ENCODE measurements at regions not wholly inside any gene's neighbourhood (a gene's known extent, or its start where the extent isn't known, plus 50 kb on each side); places are given as distances from the start of the nearest gene placed in this dataset.

DNA sequence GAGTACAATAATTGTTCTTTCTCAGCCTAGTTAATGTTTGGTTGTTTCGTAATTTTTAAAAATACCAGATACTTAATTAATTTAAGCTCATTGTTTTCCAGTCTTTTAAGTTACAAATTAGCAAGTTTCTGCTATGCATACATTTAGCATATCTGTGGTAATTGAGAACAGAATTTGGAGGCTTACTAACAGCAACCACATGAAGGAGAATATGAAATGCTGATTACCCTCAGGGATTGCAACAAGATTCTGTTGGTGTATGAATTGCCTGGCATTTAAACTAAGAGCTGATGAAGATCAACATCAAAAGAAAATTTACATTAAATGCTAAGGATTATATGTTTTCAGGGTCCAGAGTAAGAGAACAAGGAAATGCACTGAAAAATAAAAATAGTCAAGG, 580.0 kb upstream of the INTU start:
- no peak for DNase-seq (ENCODE audit: low read depth, low spot score)
- POLR2A ChIA-PET, result no interaction called here
- TF ChIP-seq POLR2A (IDR thresholded peaks at IDR 0.05; ENCODE audit: low read depth, low read length) (no peak), FOS (IDR thresholded peaks at IDR 0.05; ENCODE audit: borderline replicate concordance, insufficient read depth, low read length) (no peak), JUN (IDR thresholded peaks at IDR 0.05; ENCODE audit: borderline replicate concordance, insufficient read depth, insufficient read length, low read depth) (no peak)
- no peaks in the 10 kb centered on the region for H3K27me3 ChIP-seq (ENCODE audit: control insufficient read depth in 2 of 2, insufficient read depth in 2 of 2, low read length in 2 of 2)
- no peaks in the 10 kb centered on the region for H4K20me1 ChIP-seq (replicated peaks; ENCODE audit: control insufficient read depth, extremely low read depth, insufficient read depth, low read length)
- CTCF ChIA-PET, result interaction anchor here (1.0 kb wide), 1 partner anchor 76 kb away, joined by 3 read pairs; no protein-coding TSS in a partner anchor
- no peak overlapping the region for H3K4me2 ChIP-seq (ENCODE audit: insufficient read depth, low read length)
- intact Hi-C loops (cut with micrococcal nuclease) (no loop called here), dilution Hi-C loops (cut with MboI; ENCODE audit: extremely low pct_ligation_motif_present, low sequenced_read_pairs) (no loop called here)
- no peak for FAIRE-seq
- no peak overlapping the region for H3K27ac ChIP-seq (ENCODE audit: insufficient read depth, low read depth, low read length)
- no peaks in the 10 kb centered on the region for H3K79me2 ChIP-seq (ENCODE audit: control insufficient read depth, insufficient read depth, low read length)
- no peak overlapping the region for H3K4me3 ChIP-seq (replicated peaks in 1 of 3; ENCODE audit: insufficient read depth in 1 of 3, low read depth in 1 of 3, low read length in 3 of 3)
- H2AFZ ChIP-seq (ENCODE audit: low read depth, low read length), result no peak overlapping the region
- H3K4me1 ChIP-seq (ENCODE audit: control insufficient read depth, extremely low read depth, insufficient read depth, low read length), result no peaks in the 10 kb centered on the region
- no peaks in the 10 kb centered on the region for H3K36me3 ChIP-seq (ENCODE audit: control insufficient read depth in 2 of 2, extremely low read depth in 1 of 2, insufficient read depth in 2 of 2, low read length in 2 of 2)
- no peaks in the 10 kb centered on the region for H3K9me1 ChIP-seq (replicated peaks; ENCODE audit: control insufficient read depth, extremely low read depth, insufficient read depth, low read length)
- no TSS peak for BruUV-seq (replicated peaks)
- H3K9ac ChIP-seq (replicated peaks; ENCODE audit: extremely low read depth, insufficient read depth, low read length), result no peak overlapping the region
- H3K9me3 ChIP-seq (replicated peaks; ENCODE audit: control insufficient read depth, insufficient read depth, low read length), result peaks cover 11% of the 10 kb centered on the region

DNA sequence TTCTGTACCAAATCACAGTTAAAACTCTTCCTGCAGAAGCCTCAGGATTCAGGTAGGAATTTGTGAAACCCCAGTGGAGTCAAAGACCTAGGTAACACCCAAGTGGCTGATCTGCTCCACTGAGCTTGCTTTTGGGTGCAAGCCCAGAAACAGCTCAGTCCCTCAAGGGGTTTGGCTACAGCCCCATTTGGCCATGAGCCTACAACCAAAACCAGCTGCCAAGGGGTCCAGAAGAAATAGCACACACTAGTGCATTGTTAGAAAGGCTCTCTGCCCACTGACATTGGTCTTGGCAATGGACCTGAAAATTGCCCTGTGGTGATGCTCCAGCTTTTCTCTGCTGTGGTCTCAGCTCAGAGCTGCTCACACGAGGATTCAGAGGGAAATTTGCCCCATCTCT, 577.4 kb upstream of the INTU start:
- H3K27ac ChIP-seq (ENCODE audit: insufficient read depth, low read depth, low read length), result no peak overlapping the region
- no peak for DNase-seq (ENCODE audit: low read depth, low spot score)
- H3K9me3 ChIP-seq (replicated peaks; ENCODE audit: control insufficient read depth, insufficient read depth, low read length), result peaks cover 8% of the 10 kb centered on the region
- no peak for FAIRE-seq
- H3K36me3 ChIP-seq (ENCODE audit: control insufficient read depth in 2 of 2, extremely low read depth in 1 of 2, insufficient read depth in 2 of 2, low read length in 2 of 2), result no peaks in the 10 kb centered on the region
- H3K79me2 ChIP-seq (ENCODE audit: control insufficient read depth, insufficient read depth, low read length), result no peaks in the 10 kb centered on the region
- no TSS peak for BruUV-seq (replicated peaks)
- H3K9ac ChIP-seq (replicated peaks; ENCODE audit: extremely low read depth, insufficient read depth, low read length), result no peak overlapping the region
- intact Hi-C loops (cut with micrococcal nuclease) (no loop called here), dilution Hi-C loops (cut with MboI; ENCODE audit: extremely low pct_ligation_motif_present, low sequenced_read_pairs) (no loop called here)
- no peak overlapping the region for H3K4me2 ChIP-seq (ENCODE audit: insufficient read depth, low read length)
- no peaks in the 10 kb centered on the region for H3K9me1 ChIP-seq (replicated peaks; ENCODE audit: control insufficient read depth, extremely low read depth, insufficient read depth, low read length)
- H3K27me3 ChIP-seq (ENCODE audit: control insufficient read depth in 2 of 2, insufficient read depth in 2 of 2, low read length in 2 of 2), result no peaks in the 10 kb centered on the region
- H3K4me1 ChIP-seq (ENCODE audit: control insufficient read depth, extremely low read depth, insufficient read depth, low read length), result no peaks in the 10 kb centered on the region
- no peak overlapping the region for H3K4me3 ChIP-seq (replicated peaks in 1 of 3; ENCODE audit: insufficient read depth in 1 of 3, low read depth in 1 of 3, low read length in 3 of 3)
- TF ChIP-seq JUN (IDR thresholded peaks at IDR 0.05; ENCODE audit: borderline replicate concordance, insufficient read depth, insufficient read length, low read depth) (no peak), MAX (IDR thresholded peaks at IDR 0.05; ENCODE audit: insufficient read depth, insufficient read length) (no peak), GATA2 (IDR thresholded peaks at IDR 0.05; ENCODE audit: insufficient read depth, insufficient read length, low read depth, low read length) (no peak), POLR2AphosphoS5 (IDR thresholded peaks at IDR 0.05; ENCODE audit: insufficient read depth, low read depth, low read length) (no peak)
- H4K20me1 ChIP-seq (replicated peaks; ENCODE audit: control insufficient read depth, extremely low read depth, insufficient read depth, low read length), result no peaks in the 10 kb centered on the region
- CTCF ChIA-PET, result no interaction called here
- POLR2A ChIA-PET, result no interaction called here
- no peak overlapping the region for H2AFZ ChIP-seq (ENCODE audit: low read depth, low read length)
